ENCODE measurements at regions not wholly inside any gene's neighbourhood (a gene's known extent, or its start where the extent isn't known, plus 50 kb on each side); places are given as distances from the start of the nearest gene placed in this dataset.
"Not testable (repeated sequence)": the region's sequence is repeated elsewhere in the genome, so short reads cannot be mapped to it uniquely, and the experiment has no call there.

DNA sequence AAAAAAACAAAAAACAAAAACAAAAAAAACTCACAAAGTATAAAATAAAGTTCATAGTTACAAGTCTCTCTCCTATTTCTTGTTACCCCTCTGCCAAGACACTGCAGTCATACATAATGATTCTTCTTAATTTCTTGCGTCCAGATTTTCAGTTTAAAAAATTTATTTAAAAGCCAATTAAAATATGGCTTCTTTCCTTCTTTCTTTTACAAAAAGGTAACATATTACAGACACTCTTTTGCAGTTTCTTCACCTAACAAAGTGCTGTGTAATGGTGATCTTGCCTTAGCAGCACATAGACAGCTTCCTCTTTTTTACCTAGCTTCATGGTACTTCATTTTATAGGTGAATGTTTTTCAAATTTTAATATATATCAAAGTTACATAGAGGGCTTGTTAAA lies 136.1 kb upstream of the SGO1 start:
- DNase-seq, result no peak

DNA sequence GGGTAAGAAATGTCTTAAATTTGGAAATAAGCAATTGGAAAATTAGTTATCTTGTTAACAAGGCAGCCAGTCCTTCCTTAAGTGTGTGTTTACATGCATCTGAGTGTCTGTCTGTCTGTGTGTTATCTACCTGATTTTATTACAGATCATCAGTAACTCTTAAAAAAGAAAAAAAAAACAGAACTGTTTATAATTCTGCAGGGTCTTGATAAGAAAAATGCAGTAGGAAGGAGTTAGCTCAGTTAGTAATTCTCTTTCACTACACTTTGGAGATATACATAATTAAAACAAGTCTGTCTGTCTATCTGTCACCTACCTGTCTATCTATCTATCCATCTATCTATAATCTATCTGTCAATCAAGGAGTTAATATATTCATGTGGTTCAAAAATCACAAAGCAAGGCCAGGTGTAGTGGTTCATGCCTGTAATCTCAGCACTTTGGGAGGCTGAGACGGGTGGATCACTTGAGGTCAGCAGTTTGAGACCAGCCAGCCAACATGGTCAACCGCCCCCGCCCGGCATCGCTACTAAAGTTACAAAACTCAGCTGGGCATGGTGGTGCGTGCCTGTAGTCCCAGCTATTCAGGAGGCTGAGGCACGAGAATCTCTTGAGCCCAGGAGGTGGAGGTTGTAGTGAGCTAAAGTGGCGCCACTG lies 135.5 kb upstream of the SGO1 start:
- no peak for DNase-seq

DNA sequence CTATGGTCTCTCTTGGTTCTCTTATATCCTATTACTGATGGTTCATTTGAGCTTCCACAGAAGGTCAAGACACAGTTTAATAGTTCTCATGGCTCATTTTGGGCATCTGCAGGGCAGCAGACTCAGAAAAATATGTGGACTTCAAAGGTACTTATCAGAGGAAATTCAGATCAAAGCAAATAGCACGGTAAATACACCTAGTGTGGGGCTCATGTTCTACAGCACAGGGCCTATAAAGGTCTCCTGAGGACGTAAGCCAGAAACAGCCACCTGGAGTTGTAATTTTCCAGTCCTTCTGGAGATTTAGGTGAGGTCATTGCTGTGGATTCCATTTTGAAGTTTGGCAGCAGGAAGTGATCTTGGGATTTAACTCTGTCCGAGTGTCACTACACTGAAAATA lies 134.5 kb upstream of the SGO1 start:
- no peak for DNase-seq

DNA sequence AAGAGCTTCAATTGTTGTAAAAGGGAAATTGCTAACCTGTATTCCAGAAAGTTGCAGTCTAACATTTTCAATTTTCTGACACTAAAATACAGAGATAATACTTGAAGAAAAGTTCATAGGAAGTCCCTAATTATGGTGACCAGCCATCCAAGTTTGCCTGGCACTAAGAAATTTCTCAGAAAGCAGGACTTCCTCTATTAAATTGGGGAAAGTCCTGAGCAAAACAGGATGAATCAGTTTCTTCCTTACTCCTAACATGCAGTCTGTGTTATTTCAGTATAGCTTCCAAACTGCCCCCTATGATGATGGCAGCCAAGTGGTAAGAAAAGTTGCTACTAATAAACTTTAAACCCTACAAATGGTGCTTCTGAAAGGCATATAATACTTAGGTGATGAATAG lies 133.5 kb upstream of the SGO1 start:
- no peak for DNase-seq

DNA sequence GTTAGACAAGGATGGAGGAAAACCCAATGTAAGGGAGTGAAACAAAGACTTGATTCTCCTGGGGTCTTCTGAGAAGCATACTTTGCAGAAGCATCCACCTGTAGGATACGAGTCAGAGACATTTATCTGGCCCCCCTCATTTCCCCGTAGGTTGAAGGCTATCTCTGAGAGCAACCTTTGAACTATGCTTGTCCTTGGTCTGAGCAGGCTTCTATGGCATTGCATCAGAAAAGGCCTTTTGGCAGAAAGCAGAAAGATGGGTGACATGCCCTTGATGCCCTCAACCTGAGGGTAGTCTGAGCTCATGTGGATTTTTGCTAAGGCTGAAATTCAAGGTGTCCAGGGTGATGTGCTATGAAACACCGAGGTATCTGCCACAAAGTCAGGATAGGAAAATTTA lies 131.6 kb upstream of the SGO1 start:
- no peak for DNase-seq

DNA sequence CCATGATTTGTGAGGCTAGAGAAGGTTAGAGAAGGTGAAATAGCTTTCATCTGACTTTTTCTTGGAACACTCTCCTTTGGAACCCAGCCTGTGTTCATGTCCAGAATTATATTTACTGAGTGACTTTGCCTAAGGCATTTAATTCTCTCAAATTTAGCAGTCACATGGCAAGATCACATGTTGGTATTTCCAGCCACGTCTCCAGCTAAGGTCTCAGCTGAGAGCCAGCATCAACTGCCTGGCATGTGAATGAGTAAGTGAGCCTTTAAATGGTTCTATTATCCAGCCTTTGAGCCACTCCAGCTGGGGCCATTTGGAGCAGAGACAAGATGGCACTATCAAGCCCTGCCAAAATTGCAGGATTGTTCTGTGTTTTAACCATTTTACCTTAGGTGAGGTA lies 130.2 kb upstream of the SGO1 start:
- no peak for DNase-seq

DNA sequence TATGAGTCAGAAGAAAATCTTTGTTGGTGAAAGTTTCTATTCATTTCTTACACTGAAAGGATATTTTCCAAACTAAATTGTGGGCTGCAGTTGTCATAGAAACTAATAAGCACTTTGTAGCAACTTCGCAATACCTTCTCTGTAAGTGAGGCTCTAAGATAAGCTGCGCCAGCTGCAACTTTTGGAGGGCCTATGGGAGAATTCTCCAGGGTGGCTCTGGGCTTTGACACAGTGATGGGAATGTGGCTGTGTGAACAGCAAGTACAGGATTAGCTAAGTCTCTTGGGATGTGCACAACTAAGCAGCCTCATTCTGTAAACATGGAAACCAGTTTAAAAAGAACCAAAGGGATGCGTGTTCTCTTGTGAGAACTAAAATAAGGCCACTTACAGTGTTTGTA lies 124.6 kb upstream of the SGO1 start:
- no peak for DNase-seq

DNA sequence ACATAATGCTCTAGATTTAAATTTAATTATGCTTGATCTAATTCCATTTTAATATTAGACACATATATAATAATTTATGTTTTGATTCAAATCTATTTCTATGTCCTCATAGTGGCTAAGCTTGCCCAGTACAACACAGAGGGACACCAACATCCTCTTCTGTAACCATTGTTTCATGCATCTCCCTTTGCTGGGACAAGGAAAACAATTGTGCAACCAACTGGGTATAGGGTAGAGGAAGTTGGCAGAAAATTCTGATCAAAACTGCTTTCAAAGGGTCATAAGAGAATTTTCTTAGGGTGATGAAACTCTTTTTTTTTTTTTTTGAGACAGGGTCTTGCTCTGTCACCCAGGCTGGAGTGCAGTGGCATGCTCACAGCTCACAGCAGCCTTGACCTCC lies 121.4 kb upstream of the SGO1 start:
- DNase-seq, result no peak

DNA sequence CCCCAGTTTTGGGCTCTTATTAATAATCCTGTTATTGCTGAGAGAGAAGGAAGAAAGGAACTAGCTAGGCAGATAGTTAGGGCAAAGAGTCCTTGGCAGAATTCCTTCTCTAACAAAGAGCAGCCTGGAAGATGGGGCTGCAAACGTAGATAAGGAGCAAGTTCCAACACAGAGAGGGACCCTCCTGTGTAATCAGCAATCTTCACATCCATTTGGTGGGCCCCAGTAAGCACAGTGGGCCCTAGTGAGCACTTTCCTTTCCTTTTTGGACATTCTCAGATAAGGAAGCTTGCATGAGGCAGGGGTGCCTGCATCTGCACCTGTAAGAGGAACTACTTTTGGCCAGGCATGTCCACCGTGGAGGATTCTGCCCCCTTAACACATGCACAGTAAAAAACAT lies 119.6 kb upstream of the SGO1 start:
- DNase-seq, result no peak

DNA sequence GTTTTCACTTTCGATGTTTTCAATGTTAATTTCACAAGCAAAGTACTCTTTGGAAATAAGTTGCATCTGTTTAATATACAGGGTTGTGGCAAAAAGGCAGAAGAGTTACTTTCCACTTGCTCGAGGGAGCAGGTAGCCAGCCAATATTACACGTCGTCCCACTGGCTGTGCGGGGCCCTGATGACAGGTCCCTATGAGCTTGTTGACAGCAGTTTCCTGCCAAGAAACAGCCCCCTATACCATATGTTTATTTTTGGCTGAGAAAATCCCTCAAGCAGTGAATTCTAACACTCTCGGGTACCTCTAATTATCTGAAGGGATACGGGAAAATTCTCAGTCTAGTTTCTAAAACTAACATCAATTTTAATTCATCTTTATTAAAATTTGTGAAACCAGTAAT lies 116.8 kb upstream of the SGO1 start:
- DNase-seq, result no peak

DNA sequence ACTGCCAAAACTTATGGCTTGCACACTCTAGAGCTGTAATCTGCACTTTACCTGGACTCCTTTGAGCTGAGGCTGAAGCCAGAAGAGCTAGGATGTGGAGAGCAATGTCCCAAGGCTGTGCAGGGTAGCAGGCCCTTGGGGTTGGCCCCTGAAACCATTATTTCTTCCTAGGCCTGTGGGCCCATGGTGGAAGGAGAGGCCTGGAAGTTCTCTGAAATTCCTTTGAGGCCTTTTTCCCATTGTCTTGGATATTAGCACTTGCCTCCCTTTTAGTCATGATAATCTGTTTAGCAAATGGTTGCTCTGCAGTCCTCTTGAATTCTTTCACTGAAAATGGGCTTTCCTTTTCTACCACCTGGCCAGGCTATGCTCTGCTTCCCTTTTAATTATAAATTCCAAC lies 102.0 kb upstream of the SGO1 start:
- DNase-seq, result no peak

DNA sequence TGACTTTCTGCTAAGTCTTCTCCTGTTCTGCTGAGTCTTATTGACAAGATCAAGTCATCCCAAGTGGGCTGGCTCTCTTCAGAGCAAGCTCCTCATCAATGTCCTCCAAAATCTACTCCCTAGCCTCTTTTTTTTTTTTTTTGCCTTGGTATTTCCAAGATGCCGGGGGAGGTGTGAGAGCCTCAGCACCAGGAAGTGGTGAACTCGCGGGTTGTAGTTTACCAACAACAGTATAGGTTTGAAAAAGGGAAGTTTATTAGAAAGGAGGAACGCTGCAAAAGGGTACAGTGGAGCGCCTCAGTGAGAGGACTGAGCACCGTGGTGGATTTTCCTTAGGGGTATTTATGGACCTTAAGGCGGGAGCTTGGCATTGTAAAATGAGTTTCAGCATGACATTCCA lies 94.3 kb upstream of the SGO1 start:
- no peak for DNase-seq

DNA sequence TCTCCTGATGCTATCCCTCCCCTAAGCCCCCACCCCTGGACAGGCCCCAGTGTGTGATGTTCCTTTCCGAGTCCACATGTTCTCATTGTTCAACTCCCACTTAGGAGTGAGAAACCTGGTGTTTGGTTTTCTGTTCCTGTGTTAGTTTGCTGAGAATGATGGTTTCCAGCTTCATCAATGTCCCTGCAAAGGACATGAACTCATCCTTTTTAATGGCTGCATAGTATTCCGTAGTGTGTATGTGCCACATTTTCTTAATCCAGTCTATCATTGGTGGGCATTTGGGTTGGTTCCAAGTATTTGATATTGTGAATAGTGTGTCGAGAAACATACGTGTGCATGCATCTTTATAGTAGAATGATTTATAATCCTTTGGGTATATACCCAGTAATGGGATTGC lies 80.0 kb upstream of the SGO1 start:
- DNase-seq, result not testable (repeated sequence)

DNA sequence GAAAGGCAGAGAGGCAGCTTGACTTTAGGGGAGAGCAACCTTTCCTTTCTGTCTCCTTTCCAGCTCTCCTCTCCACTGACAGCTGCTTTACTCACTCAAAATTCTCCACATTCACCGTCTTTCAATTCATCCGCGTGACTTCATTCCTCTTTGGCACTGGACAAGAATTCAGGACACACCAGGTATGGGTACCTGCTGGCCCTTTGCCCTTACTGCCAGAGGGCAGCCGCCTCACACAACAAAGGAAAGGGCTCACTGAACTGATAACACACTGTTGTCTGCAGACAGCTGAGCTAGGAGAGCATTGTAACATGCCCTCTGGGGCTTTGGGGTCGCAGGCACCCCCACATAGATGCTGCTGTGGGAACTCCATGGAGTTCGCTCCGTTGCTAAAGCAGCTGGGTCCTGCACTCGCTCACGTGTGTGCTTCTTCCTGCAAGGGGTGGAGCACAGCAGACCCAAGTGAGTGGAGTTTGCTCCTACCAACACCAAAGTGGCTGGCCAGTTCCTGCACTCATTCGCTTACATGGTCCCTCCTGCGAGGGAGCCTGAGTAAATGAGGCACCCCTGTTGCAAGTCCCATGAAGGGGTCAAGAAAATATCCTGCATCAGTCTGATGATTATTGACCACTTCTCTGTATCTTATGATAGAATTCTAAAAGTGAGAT lies 79.0 kb upstream of the SGO1 start:
- no peak for DNase-seq

DNA sequence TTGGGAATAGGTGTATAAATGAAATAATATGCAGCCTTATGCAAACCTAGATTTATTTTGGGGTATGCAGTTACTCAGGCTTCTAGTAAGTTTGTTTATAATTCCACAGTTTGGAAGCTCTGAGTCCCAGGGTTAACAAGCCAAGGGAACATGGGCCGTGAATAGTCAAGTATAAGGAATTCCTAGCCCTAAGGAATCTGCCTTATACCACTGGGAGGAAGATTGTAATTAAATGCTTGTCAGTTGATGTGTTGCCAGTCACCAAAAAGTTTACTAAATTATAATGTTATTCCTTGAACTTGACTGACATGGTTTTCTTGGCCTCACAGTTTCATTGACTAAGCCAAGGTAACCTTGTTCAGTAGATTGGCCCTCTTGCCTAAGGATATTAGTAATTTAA lies 72.4 kb upstream of the SGO1 start:
- no peak for DNase-seq

DNA sequence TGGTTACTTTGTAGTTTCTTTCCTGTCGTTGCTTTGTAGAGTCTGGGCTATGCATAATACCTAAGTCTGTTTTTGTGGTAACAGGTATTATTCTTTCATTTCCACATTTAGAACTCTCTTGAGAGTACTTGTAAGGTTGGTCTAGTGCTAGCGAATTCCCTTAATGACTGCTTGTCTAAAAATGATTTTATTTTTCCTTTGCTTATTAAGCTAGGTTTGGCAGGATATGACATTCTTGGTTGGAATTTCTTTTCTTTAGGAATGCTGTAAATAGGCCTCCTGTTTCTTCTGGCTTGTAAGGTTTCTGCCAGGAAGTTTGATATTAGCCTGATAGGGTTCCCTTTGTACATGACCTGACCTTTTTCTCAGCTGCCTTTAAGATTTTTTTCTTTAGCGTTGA lies 70.1 kb upstream of the SGO1 start:
- DNase-seq, result no peak

DNA sequence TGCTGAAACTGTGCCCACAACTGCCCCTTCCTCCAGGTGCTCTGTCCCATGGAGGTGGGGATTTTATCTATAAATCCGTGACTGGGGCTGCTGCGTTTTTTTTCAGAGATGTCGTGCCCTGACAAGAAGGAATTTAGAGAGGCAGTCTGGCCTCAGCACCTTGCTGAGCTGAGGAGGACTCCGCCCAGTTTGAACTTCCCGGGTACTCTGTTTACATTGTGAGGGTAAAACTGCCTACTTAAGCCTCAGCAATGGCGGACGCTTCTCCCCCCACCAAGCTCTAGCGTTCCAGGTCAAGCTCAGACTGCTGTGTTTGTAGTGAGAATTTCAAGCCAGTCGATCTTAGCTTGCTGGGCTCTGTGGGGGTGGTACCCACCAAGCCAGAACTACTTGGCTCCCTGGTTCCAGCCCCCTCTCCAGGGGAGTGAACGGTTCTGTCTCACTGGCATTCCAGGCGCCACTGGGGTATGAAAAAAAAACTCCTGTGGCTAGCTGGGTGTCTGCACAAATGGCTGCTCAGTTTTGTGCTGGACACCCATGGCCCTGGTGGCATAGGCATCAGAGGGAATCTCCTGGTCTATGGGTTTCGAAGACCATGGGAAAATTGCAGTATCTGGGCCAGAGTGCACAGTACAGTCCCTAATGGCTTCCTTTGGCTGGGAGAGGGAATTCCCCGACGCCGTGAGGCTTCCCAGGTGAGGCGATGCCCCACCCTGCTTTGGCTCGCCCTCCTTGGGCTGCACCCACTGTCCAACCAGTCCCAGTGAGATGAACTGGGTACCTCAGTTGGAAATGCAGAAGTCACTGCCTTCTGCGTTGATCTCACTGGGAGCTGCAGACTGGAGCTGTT lies 68.5 kb upstream of the SGO1 start:
- DNase-seq, result no peak

DNA sequence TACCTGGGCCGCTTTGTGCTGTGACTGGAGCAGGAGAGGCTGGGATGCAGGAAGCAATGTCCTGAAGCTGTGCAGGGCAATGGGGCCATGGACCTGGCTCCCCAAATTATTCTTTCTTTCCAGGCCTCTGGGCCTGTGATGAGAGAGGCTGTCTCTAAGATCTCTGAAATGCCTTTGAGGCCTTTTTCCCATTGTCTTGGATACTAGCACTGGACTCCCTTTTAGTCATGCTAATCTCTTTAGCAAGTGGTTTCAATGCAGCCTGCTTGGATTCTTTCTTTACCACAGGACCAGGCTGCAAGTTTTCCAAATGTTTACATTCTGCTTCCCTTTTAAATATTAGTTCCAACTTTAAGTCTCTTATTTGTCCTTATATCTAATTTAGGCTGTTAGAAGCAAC lies 64.8 kb upstream of the SGO1 start:
- no peak for DNase-seq

DNA sequence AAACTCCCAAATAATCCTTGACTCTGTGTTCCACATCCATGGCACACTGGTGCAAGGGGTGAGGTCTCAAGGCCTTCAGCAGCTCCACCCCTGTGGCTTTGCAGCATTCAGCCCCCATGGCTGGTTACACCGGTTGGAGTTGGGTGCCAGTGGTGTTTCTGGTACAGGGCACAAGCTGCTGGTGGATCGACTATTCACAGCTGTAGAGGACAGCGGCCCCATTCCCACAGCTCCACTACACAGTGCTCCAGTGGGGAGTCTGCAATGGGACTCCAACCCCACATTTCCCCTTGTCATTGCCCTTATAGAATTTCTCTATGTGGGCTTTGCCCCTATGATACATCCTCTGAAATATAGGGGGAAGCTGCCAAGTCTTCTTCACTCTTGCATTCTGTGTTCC lies 64.3 kb upstream of the SGO1 start:
- no peak for DNase-seq

DNA sequence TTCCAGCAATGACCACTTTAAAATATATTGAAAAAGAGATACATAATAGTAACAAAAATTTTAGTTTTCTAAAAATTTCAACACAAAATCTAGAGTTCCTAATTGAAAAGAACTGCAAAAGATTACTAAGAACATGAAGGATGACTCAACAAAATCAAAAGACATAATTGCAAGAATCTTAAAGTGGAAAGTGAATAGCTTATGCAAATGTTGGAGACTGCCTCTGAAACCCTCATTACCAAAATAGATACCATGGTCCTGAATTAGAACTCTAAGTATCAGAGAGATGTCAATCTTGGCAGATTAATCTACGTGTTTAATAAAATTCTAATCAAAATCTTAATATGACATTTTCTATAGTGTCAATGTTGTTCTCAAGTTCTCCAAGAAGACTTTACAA lies 60.7 kb upstream of the SGO1 start:
- no peak for DNase-seq

DNA sequence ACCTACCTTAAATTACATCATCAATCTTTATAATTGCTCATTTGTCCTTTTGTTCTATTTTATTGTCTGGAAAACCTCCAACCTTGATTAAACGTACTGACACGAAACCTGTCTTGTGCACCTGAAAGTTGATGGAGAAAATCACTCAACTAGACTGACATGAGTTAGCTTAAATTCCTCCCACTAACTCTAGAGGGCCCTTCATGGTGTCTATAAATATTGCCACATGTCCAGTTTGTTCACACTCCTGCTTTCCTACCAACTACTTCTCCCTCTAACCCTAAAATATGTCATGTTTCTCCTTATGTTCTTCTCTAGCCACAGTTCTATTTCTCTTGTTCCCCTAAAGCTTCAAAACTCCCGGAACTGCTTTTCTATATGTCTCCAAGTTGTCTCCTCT lies 59.8 kb upstream of the SGO1 start:
- DNase-seq, result no peak

DNA sequence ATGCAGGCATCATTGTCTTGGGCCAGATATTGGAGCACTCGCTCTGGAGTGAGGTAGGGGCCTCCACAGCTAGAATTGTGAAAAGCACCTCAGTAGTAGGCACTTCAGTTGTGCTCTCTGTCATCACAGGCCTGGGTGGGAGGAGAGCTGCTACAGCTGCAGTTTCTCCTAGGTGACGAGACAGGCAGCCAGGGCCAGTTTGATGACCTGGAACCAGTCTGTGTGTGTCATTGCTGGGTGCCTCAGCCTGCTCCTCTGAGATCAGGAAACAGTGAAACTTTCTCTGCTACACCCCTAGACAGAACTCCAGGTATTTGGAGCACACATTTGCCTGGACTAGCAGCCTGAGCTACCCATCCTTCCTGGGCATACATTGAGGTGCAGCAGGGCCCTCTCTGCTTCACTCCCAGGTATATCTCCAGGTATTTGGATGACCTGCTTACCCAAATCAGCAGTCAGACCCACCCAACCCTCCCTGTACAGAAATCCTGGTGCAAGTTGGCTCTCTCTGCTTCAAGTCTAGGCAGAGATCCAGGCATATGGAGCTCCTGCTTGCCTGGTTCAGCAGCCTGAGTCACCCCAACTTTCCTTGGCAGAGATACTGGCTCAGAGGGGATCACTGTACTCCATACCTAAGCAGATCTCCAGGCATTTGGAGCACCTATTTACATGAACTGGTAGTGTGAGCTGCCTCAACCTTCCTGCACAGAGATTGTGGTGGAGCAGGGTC lies 54.3 kb upstream of the SGO1 start:
- no peak for DNase-seq

DNA sequence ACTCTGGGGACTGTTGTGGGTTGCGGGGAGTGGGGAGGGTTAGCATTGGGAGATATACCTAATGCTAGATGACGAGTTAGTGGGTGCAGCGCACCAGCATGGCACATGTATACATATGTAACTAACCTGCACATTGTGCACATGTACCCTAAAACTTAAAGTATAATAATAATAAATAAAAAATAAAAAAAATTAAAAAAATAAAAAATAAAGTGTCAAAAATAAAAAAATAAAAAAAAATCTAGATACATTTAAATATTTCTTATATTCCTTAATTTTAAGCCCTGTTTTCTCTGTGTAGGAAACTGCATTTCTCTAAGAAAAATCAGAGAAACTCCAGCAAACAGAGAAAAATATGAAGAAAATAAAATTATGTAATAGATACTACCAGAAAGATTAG lies 52.2 kb upstream of the SGO1 start:
- not testable (repeated sequence) for DNase-seq
